Sigmoid colon (tissue), 4 donors: ENCODE measurements at regions not wholly inside any gene's neighbourhood (a gene's known extent, or its start where the extent isn't known, plus 50 kb on each side); places are given as distances from the start of the nearest gene placed in this dataset.

Experiments
- CTCF ChIP-seq, 4 experiments: fragments of 450-650 bp in 3 of 4; fragments of 200-600 bp in 1 of 4; IDR thresholded peaks; one replicate each; pipeline ENCODE4 v1.5.1; 2016 to 2019; ENCODE audit warnings: antibody characterized with exemption in 4 of 4, mild to moderate bottlenecking in 3 of 4, moderate library complexity in 2 of 4
- POLR2A ChIP-seq, 2 donors: fragments of 450-650 bp; IDR thresholded peaks; one replicate each; pipeline ENCODE4 v1.6.1; 2016; ENCODE audit warnings: antibody characterized with exemption in 2 of 2, mild to moderate bottlenecking in 2 of 2, moderate library complexity in 2 of 2
- POLR2AphosphoS5 ChIP-seq, 4 donors: sonication (generic); formaldehyde crosslinking; IDR thresholded peaks; one replicate each; pipeline ENCODE4 v1.6.1; 2017; ENCODE audit warnings: antibody characterized with exemption in 4 of 4

DNA sequence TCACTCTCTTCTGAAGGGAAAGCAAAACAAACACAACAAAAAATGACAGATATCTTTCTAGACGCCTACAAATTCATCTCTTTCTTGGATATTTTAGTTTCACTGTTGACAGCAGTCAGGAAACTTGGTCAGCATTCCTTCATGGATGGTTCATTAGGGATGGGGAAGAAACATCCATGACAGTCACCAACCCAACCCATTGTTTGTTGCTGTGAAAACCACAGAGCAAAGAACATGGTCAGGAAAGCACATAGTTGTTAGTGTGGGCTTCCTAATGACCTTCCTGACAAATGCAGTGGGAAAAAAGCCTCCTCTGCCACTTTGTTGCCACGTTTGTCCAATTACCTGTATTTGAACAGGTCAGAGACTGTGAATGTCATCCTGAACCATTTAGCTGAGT lies 139.8 kb upstream of the SNX19 start:
- TF ChIP-seq CTCF (IDR thresholded peaks at IDR 0.05) (no peak), POLR2A (IDR thresholded peaks at IDR 0.05) (no peak), POLR2AphosphoS5 (IDR thresholded peaks at IDR 0.05) (no peak)
